ENCODE measurements at regions not wholly inside any gene's neighbourhood (a gene's known extent, or its start where the extent isn't known, plus 50 kb on each side); places are given as distances from the start of the nearest gene placed in this dataset.

- TF ChIP-seq POLR2AphosphoS5 (IDR thresholded peaks at IDR 0.05) (no peak), POLR2A (IDR thresholded peaks at IDR 0.05) (no peak)
- TF ChIP-seq, protein P1, sequence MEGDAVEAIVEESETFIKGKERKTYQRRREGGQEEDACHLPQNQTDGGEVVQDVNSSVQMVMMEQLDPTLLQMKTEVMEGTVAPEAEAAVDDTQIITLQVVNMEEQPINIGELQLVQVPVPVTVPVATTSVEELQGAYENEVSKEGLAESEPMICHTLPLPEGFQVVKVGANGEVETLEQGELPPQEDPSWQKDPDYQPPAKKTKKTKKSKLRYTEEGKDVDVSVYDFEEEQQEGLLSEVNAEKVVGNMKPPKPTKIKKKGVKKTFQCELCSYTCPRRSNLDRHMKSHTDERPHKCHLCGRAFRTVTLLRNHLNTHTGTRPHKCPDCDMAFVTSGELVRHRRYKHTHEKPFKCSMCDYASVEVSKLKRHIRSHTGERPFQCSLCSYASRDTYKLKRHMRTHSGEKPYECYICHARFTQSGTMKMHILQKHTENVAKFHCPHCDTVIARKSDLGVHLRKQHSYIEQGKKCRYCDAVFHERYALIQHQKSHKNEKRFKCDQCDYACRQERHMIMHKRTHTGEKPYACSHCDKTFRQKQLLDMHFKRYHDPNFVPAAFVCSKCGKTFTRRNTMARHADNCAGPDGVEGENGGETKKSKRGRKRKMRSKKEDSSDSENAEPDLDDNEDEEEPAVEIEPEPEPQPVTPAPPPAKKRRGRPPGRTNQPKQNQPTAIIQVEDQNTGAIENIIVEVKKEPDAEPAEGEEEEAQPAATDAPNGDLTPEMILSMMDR (IDR thresholded peaks at IDR 0.05), result no peak
Observed at GRCh38 chr13:68124437-68125086, 894.4 kb upstream of the PCDH9 start.
